Amniotic epithelial cell (primary cell): ENCODE measurements at regions not wholly inside any gene's neighbourhood (a gene's known extent, or its start where the extent isn't known, plus 50 kb on each side); places are given as distances from the start of the nearest gene placed in this dataset.
"Not testable (repeated sequence)": the region's sequence is repeated elsewhere in the genome, so short reads cannot be mapped to it uniquely, and the experiment has no call there.

Source experiments
- DNase-seq: peaks from one replicate; pipeline ENCODE4 v3.0.0-alpha.2; 2010; ENCODE audit warnings: low read depth

- not testable (repeated sequence) for DNase-seq
These were observed 1504.0 kb downstream of the UQCRFS1 start for GRCh38 chr19:27708986-27709385.

- not testable (repeated sequence) for DNase-seq
These were observed 1505.9 kb downstream of the UQCRFS1 start for GRCh38 chr19:27707026-27707425.

GRCh38 chr19:27705896-27706295 lies 1507.1 kb downstream of the UQCRFS1 start:
- no peak for DNase-seq

- no peak for DNase-seq
These were observed 1518.4 kb downstream of the UQCRFS1 start for GRCh38 chr19:27694361-27695055.

- DNase-seq, result no peak
These were observed 1521.0 kb downstream of the UQCRFS1 start for GRCh38 chr19:27691991-27692390.

GRCh38 chr19:27689734-27690241 lies 1523.2 kb downstream of the UQCRFS1 start:
- no peak for DNase-seq

GRCh38 chr19:27684293-27684692 lies 1528.7 kb downstream of the UQCRFS1 start:
- DNase-seq, result no peak

GRCh38 chr19:27681972-27682371 lies 1531.0 kb downstream of the UQCRFS1 start:
- no peak for DNase-seq

- DNase-seq, result no peak
These were observed 1533.0 kb downstream of the UQCRFS1 start for GRCh38 chr19:27679905-27680304.

- no peak for DNase-seq
These were observed 1533.6 kb downstream of the UQCRFS1 start for GRCh38 chr19:27679399-27679798.

- no peak for DNase-seq
These were observed 1536.1 kb downstream of the UQCRFS1 start for GRCh38 chr19:27676877-27677276.

- no peak for DNase-seq
These were observed 1536.6 kb downstream of the UQCRFS1 start for GRCh38 chr19:27676334-27676733.

- DNase-seq, result no peak
These were observed 1537.2 kb downstream of the UQCRFS1 start for GRCh38 chr19:27675771-27676170.

GRCh38 chr19:27674701-27675100 lies 1538.2 kb downstream of the UQCRFS1 start:
- DNase-seq, result no peak

- no peak for DNase-seq
These were observed 1539.0 kb downstream of the UQCRFS1 start for GRCh38 chr19:27673986-27674385.

GRCh38 chr19:27672309-27673047 lies 1540.5 kb downstream of the UQCRFS1 start:
- no peak for DNase-seq

- no peak for DNase-seq
These were observed 1541.1 kb downstream of the UQCRFS1 start for GRCh38 chr19:27671876-27672275.

GRCh38 chr19:27660428-27660827 lies 1552.5 kb downstream of the UQCRFS1 start:
- no peak for DNase-seq

- no peak for DNase-seq
These were observed 1555.5 kb downstream of the UQCRFS1 start for GRCh38 chr19:27657271-27658051.

- no peak for DNase-seq
These were observed 1558.5 kb downstream of the UQCRFS1 start for GRCh38 chr19:27654266-27654990.

- DNase-seq, result no peak
These were observed 1560.2 kb downstream of the UQCRFS1 start for GRCh38 chr19:27652796-27653195.

GRCh38 chr19:27652281-27652680 lies 1560.7 kb downstream of the UQCRFS1 start:
- DNase-seq, result no peak
